ENCODE measurements at regions not wholly inside any gene's neighbourhood (a gene's known extent, or its start where the extent isn't known, plus 50 kb on each side); places are given as distances from the start of the nearest gene placed in this dataset.

GRCh38 chr13:30113551-30113950 lies 193.8 kb downstream of the KATNAL1 start:
- no peak for TF ChIP-seq POLR2A (IDR thresholded peaks at IDR 0.05; ENCODE audit: low read depth, low read length)
- no peak for TF ChIP-seq EZH2 (IDR thresholded peaks at IDR 0.05; ENCODE audit: borderline replicate concordance, low read depth, low read length, severe bottlenecking)
